ENCODE measurements at regions not wholly inside any gene's neighbourhood (a gene's known extent, or its start where the extent isn't known, plus 50 kb on each side); places are given as distances from the start of the nearest gene placed in this dataset.

DNA sequence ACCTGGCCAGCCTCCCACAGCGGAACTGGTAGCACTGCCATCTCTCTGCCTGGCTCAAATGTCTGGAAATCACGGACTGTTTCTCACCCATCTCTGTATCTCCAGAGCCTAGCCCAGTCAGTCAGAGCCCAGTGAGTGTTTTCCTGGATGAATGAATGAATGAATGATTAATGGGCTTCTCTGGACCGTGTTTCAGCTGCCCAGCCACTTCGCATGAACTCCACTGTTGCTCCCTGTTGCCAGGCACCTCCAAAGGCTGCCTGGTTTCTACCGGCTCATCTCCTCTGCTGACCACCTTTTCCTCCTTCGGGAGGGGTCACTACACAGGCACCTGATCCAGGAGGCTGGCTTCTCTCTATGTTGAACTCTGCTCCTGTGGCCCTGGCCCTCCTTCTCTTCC, 91.0 kb upstream of the SDK2 start:
- no peak for DNase-seq (ENCODE audit: low spot score)
- TF ChIP-seq, protein P1, sequence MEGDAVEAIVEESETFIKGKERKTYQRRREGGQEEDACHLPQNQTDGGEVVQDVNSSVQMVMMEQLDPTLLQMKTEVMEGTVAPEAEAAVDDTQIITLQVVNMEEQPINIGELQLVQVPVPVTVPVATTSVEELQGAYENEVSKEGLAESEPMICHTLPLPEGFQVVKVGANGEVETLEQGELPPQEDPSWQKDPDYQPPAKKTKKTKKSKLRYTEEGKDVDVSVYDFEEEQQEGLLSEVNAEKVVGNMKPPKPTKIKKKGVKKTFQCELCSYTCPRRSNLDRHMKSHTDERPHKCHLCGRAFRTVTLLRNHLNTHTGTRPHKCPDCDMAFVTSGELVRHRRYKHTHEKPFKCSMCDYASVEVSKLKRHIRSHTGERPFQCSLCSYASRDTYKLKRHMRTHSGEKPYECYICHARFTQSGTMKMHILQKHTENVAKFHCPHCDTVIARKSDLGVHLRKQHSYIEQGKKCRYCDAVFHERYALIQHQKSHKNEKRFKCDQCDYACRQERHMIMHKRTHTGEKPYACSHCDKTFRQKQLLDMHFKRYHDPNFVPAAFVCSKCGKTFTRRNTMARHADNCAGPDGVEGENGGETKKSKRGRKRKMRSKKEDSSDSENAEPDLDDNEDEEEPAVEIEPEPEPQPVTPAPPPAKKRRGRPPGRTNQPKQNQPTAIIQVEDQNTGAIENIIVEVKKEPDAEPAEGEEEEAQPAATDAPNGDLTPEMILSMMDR (IDR thresholded peaks at IDR 0.05; ENCODE audit: extremely low read depth, insufficient read depth, missing control alignments), result no peak
- in situ Hi-C loops (cut with MboI; ENCODE audit: low pct_unique_long_range_greater_than_20kb, low sequenced_read_pairs, unreplicated experiment), result no loop called here

DNA sequence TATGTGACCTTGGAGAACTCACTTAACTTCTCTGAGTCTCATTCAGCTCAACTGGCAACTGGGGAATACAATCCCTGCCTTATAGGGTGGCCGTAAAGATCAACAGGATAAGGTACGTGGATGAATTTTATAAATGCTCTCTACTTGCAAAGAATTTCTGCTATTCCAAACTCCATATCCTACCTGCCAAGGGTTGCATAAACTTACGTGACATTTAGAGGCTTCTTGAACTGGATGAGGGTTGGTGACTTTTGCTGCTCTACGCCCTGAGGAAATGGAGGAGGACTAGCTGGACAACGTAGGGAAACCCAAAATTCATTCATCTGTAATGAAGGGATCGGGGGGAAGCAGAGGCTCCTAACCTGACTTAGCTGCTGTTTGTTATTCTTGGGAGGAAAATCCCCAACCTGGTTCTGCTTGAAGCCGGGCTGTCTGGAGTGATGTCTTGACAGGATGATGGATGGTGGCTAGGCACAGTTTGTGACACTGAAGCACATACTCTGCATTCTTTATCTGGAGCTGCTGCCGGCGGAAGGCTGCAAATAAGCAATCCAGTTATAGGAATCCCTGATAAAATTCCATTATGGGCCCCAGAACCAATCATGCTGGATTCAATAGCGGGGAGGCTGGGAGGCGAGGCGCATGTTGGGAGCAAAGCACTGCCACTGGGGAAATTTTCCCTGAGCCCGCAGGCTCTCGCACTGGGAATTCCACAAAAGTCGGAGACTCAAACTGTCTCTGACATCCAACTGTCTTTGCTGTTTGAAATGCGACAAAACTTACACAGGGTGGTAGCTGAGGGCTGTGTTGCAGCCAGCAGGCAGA, 94.7 kb upstream of the SDK2 start:
- TF ChIP-seq, protein P1 (IDR thresholded peaks at IDR 0.05; ENCODE audit: extremely low read depth, insufficient read depth, missing control alignments), result no peak
- DNase-seq (ENCODE audit: low spot score), result no peak
- in situ Hi-C loops (cut with MboI; ENCODE audit: low pct_unique_long_range_greater_than_20kb, low sequenced_read_pairs, unreplicated experiment), result no loop called here

DNA sequence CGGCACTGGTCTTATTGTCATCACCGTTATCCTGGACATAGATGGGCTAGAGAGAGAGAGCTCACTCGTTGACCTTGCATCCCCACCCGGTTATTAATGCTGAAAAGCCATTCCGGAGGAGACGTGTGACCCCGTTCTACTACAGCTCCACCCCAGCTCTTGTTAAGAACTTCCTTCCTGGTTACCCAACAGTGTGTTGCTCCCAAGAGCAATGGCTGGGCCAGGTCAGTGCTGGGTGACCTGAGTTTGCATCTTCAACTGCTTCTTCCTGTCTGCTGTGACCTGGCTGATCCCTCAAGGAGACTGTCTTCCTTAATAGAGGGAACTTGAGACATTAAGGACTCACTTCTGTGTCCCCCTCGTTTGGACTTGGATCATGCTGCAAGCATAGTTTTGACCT, 96.1 kb upstream of the SDK2 start:
- no peak for DNase-seq (ENCODE audit: low spot score)
- TF ChIP-seq, protein P1 (IDR thresholded peaks at IDR 0.05; ENCODE audit: extremely low read depth, insufficient read depth, missing control alignments), result no peak
- in situ Hi-C loops (cut with MboI; ENCODE audit: low pct_unique_long_range_greater_than_20kb, low sequenced_read_pairs, unreplicated experiment), result no loop called here

DNA sequence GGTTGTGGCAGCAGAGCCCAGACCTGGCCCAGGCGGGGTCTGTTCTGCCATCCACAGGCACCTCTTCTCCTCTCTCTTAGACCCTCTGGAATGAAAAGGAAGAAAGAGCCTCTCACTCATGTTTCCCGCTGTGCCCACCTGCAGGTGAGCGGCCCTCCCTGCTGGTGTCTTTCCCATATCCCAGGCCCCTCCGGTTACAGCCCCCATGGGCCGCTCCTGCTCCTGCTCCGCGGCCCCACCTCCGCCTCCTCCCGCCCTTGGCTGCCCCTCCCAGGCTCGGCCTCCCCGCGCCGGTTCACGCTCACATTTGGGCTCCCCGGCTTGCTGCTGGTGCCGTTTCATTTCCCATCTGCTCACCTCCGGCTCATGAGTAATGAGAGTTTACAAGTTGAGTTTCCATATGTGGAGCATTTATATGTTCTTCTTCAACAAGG, 98.7 kb upstream of the SDK2 start:
- in situ Hi-C loops (cut with MboI; ENCODE audit: low pct_unique_long_range_greater_than_20kb, low sequenced_read_pairs, unreplicated experiment), result no loop called here
- no peak for DNase-seq (ENCODE audit: low spot score)
- TF ChIP-seq, protein P1 (IDR thresholded peaks at IDR 0.05; ENCODE audit: extremely low read depth, insufficient read depth, missing control alignments), result no peak

DNA sequence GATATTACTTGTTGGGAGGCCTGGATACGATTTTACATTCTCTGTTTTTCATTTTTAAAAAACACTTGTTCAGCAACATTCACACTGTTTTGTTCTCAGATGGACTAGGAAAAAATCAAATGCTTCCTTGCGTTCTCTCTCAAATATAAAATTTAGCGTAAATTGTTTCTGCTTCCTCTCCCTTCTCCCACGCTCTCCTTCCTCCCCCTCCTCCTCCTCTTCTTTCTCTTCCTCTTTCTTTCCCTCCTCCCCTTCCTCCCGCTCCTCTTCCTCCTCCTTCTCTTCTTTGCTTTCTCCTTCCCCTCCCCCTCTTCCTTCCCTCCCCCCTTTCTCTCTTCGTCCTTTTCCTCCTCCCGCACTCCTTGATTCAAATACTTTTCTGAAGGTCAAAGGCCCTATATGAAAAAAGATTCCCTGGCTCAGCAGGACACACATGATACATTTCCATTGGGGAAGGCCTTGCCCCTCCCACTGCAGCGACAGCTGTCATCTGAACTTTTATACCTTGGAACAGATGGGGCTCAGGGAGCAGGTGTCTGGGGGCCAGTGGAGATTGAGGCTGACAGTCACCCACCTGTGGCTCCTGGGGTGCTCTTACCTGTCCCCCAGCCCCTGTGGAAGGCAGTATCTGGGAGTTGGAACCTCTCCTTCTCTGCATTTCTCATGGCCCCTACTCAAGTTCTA, 99.4 kb upstream of the SDK2 start:
- TF ChIP-seq, protein P1 (IDR thresholded peaks at IDR 0.05; ENCODE audit: extremely low read depth, insufficient read depth, missing control alignments), result no peak
- in situ Hi-C loops (cut with MboI; ENCODE audit: low pct_unique_long_range_greater_than_20kb, low sequenced_read_pairs, unreplicated experiment), result no loop called here
- DNase-seq (ENCODE audit: low spot score), result no peak

DNA sequence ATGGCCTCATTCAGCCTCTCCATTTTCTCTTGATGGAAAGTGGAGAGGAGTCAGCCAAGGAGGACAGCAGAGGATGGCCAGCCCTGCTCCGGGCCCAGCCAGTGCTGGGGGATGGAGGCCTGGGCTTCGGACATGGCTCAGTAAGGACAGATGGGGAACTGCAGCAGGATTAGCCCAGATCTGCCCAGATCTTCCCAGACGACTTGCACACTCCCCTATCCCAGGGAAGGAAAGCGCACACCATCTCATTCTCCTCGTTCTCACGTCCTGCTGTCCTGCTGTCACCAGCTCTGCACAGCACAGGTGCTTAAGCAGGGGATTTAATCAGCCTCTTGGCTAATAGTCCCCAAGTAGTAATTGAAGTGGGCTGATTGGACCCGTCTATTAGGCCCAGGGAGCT, 100.2 kb upstream of the SDK2 start:
- in situ Hi-C loops (cut with MboI; ENCODE audit: low pct_unique_long_range_greater_than_20kb, low sequenced_read_pairs, unreplicated experiment), result no loop called here
- TF ChIP-seq, protein P1 (IDR thresholded peaks at IDR 0.05; ENCODE audit: extremely low read depth, insufficient read depth, missing control alignments), result no peak
- DNase-seq (ENCODE audit: low spot score), result no peak

Data from GM13977 (cell line).